ENCODE measurements at regions not wholly inside any gene's neighbourhood (a gene's known extent, or its start where the extent isn't known, plus 50 kb on each side); places are given as distances from the start of the nearest gene placed in this dataset.
"Not testable (repeated sequence)": the region's sequence is repeated elsewhere in the genome, so short reads cannot be mapped to it uniquely, and the experiment has no call there.

- DNase-seq (ENCODE audit: low read depth in 2 of 2) = not testable (repeated sequence)
Observed at GRCh38 chr6:104676679-104677078, 183.0 kb downstream of the HACE1 start.

DNA sequence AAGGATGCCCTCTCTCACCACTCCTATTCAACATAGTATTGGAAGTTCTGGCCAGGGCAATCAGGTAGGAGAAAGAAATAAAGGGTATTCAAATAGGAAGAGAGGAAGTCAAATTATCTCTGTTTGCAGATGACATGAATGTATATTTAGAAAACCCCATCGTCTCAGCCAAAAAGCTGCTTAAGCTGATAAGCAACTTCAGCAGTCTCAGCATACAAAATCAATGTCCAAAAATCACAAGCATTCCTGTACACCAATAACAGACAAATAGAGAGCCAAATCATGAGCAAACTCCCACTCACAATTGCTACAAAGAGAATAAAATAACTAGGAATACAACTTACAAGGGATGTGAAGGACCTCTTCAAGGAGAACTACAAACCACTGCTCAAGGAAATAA lies 184.6 kb downstream of the HACE1 start:
- not testable (repeated sequence) for DNase-seq (ENCODE audit: low read depth in 2 of 2)

DNA sequence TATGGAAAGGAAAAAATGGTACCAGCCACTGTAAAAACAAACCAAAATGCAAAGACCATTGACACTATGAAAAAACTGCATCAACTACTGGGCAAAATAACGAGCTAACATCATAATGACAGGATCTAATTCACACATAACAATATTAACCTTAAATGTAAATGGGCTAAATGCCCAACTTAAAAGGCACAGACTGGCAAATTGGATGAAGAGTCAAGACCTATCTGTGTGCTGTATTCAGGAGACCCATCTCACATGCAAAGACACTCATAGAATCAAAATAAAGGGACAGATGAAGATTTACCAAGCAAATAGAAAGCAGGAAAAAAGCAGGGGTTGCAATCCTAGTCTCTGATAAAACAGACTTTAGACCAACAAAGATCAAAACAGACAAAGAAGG lies 186.6 kb downstream of the HACE1 start:
- DNase-seq (ENCODE audit: low read depth in 2 of 2) = not testable (repeated sequence)

GRCh38 chr6:104671591-104671891 lies 188.2 kb downstream of the HACE1 start:
- DNase-seq (ENCODE audit: low read depth in 2 of 2) = not testable (repeated sequence)

GRCh38 chr6:104670834-104671590 lies 188.7 kb downstream of the HACE1 start:
- not testable (repeated sequence) for DNase-seq (ENCODE audit: low read depth in 2 of 2)

DNA sequence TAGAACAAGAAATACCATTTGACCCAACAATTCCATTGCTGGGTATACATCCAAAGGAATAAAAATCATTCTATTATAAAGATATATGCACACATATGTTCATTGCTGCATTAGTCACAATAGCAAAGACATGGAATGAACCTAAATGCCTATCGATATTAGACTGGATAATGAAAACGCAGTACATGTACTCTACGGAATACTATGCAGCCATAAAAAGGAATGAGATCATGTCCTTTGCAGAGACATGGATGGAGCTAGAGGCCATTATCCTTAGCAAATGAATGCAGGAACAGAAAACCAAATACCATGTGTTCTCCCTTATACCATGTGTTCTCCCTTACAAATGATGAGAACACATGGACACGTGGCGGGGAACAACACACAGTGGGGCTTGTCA lies 190.2 kb downstream of the HACE1 start:
- DNase-seq (ENCODE audit: low read depth in 2 of 2) = no peak

- DNase-seq (ENCODE audit: low read depth in 2 of 2) = no peak
Observed at GRCh38 chr6:104656235-104656634, 203.5 kb downstream of the HACE1 start.

DNA sequence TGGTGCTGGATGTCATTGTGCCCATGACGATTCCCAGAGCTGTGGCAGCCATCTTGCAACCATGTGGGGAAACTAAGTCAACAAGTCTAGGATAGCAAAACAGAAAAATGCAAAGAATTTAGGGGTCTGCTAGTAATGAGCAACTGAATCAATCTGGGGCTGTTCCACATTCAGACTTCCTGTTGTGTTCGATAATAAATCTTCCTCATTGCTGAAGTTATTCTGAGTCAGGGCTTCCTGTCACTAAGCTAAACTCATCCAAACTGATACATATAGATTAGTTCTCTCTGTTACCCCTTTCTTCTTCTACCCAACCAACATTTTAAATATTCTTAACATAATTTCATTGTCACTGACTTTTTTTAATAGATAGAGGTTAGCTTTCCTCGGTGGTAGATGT lies 205.9 kb downstream of the HACE1 start:
- DNase-seq (ENCODE audit: low read depth in 2 of 2) = no peak

DNA sequence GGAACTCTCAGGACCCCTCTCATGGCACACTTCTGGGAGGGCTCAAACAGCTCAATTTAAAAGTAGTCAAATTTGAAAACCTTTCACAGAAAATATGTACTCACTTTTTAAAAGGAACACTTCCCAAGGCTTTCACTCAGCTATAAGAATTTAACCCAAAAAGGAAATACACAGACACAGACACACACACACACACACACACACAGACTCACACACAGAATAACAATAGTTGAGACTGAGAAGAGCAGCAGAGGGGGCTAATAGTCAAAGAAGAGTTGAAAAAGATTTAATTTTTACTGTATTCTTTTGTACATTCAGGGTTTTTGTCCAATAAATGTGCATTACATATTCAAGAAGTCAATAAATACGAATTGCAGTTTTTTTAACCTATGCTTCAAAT lies 211.4 kb downstream of the HACE1 start:
- no peak for DNase-seq (ENCODE audit: low read depth in 2 of 2)

- DNase-seq (ENCODE audit: low read depth in 2 of 2) = no peak
Observed at GRCh38 chr6:104644848-104645247, 214.9 kb downstream of the HACE1 start.

DNA sequence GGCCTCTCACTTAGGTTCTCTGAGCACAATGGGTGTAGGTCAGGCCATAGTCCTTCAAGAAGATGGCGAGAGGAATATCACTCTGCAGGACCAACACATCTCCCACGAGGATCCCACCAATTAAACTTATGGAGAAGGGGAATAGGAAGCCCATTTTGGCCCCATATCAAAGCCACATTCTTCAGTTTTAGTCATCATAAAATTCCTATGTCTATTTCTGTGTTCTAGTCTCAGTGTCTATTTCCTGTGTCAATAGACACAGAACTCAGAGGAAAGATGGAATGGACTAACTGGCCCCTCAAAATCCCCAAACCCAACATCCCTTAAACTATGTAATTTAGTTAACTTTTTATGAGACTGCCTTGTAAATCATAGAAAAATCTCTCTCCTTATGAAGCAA lies 216.8 kb downstream of the HACE1 start:
- DNase-seq (ENCODE audit: low read depth in 2 of 2) = no peak

DNA sequence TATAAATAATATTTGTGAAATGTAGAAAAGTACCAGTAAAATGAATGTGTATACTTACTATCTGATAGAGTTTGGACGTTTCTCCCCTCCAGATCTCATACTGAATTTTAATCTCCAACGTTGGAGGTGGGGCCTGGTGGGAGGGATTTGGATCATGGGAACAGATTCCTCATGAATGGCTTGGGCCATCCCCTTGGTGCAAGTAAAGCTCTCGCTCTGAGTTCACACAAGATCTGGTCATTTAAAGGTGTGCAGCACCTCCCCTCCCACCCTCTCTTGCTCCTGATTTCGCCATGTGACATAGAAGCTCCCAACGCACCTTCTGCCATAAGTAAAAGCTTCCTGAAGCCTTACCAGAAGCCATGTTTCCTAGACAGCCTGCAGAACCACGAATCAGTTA lies 219.0 kb downstream of the HACE1 start:
- DNase-seq (ENCODE audit: low read depth in 2 of 2) = no peak

DNA sequence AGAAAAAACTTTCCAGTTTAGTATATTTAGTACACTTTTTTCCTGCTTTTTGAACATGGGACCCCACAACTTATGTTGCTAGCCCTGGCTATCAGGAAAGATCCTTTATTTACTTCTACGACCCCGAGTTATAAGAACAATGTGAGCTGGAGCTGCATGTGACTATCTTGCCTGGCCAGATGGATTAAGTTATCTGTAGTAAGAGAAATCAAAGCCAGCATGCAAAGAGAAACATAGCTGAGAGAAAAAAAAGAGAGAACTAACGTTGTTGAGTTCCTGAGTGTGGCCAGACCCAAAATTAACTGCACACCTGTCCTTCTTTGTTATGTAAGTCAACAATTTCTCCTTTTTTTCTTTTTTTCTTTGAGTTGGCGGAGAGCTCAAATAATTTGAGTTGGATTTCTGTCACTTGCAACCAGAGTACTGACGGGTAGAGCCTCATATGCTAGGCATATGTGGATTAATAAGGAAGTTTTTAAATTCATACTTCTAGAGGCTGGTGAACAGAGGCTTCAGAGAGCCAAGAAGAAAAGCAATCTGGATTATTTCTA lies 219.5 kb downstream of the HACE1 start:
- no peak for DNase-seq (ENCODE audit: low read depth in 2 of 2)

GRCh38 chr6:104639668-104640067 lies 220.1 kb downstream of the HACE1 start:
- no peak for DNase-seq (ENCODE audit: low read depth in 2 of 2)

DNA sequence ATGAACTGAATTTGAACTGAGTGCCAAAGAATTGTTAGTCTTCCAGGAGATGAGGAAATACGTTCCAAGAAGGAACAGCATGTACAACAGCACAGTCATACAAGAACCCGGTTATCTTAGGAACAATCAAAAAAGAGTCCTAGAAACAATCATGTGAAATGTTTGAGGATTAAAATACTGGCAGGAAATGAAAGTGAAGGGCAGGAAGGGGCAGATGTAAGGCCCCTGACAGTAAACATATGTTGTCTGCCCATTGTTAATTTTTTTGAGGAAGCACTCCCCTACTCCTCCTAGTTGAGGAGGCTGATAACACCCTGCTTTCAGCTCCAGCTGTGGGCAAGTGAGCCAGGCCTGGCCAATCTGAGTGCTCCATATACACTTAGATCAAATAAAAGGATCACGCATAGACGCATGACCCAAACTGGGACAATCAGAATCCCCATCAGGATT lies 220.9 kb downstream of the HACE1 start:
- DNase-seq (ENCODE audit: low read depth in 2 of 2) = no peak

GRCh38 chr6:104633125-104633524 lies 226.6 kb downstream of the HACE1 start:
- DNase-seq (ENCODE audit: low read depth in 2 of 2) = no peak

DNA sequence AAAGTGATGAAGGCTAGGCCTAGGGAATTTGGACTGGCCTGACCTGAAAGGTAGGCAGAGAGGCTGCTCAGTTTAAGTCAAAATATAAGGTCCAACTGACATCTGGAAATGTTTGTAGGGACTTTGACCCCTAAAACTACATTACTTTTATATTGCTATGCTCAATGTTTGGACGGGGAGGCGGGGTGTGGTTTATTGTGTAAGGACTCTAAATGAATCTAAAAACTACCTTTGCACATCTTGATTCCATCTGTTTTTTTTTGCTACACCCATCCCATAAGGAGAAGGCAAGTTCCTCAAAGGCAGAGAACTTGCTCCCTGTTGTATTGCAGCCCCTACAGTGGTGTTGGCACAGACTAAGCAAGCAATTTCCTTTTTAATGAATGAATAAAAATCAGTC lies 227.1 kb downstream of the HACE1 start:
- no peak for DNase-seq (ENCODE audit: low read depth in 2 of 2)

GRCh38 chr6:104630955-104631354 lies 228.8 kb downstream of the HACE1 start:
- no peak for DNase-seq (ENCODE audit: low read depth in 2 of 2)

GRCh38 chr6:104630522-104630921 lies 229.2 kb downstream of the HACE1 start:
- no peak for DNase-seq (ENCODE audit: low read depth in 2 of 2)

- no peak for DNase-seq (ENCODE audit: low read depth in 2 of 2)
Observed at GRCh38 chr6:104629826-104630225, 229.9 kb downstream of the HACE1 start.

DNA sequence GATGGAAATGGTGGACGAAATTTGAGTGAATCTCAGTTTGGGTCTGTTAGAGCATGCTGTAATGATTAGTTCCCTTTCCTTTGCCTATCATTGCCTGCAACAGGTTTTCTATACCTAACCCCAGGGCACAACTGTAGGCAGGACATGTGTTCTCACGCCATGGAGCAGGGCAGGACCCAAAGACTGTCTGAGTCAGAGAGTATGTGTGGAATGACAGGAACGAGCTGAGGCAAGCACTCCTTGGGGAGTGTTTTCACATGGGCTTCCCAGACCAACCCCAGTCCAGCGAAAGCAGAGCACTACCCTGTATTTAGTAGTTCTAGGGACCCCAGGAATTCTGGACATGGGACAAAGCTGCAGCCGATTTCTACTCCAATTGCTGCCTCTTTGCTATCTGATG lies 234.2 kb downstream of the HACE1 start:
- DNase-seq (ENCODE audit: low read depth in 2 of 2) = no peak

- DNase-seq (ENCODE audit: low read depth in 2 of 2) = no peak
Observed at GRCh38 chr6:104623052-104623690, 236.5 kb downstream of the HACE1 start.

- DNase-seq (ENCODE audit: low read depth in 2 of 2) = no peak
Observed at GRCh38 chr6:104621396-104621795, 238.3 kb downstream of the HACE1 start.

All from stimulated activated CD8-positive, alpha-beta memory T cell treated with anti-CD3 and anti-CD28 coated beads, Interleukin-2, amount 100 ng/mL, for 1 hour (primary cell).